ENCODE measurements at regions not wholly inside any gene's neighbourhood (a gene's known extent, or its start where the extent isn't known, plus 50 kb on each side); places are given as distances from the start of the nearest gene placed in this dataset.

DNA sequence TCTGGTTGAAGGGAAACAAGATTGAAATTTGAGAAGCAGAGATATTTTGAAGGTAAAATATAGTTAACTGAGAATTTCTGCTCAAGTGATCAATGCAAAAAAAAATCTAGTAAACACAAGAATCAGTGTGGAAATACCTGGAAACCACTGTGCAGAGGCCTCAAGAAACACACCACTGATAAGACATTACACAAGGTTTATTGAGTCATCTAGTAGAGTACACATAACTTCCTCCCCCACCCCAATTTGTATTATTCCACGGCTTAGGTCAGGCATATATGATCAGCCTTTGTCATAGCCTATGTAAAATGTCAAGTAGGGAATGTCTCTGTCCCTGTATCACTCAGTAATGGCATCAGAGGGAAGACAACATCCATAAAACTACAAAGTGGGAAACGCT, 447.8 kb upstream of the BCHE start:
- TF ChIP-seq, protein P1, sequence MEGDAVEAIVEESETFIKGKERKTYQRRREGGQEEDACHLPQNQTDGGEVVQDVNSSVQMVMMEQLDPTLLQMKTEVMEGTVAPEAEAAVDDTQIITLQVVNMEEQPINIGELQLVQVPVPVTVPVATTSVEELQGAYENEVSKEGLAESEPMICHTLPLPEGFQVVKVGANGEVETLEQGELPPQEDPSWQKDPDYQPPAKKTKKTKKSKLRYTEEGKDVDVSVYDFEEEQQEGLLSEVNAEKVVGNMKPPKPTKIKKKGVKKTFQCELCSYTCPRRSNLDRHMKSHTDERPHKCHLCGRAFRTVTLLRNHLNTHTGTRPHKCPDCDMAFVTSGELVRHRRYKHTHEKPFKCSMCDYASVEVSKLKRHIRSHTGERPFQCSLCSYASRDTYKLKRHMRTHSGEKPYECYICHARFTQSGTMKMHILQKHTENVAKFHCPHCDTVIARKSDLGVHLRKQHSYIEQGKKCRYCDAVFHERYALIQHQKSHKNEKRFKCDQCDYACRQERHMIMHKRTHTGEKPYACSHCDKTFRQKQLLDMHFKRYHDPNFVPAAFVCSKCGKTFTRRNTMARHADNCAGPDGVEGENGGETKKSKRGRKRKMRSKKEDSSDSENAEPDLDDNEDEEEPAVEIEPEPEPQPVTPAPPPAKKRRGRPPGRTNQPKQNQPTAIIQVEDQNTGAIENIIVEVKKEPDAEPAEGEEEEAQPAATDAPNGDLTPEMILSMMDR (IDR thresholded peaks at IDR 0.05; ENCODE audit: insufficient read depth, low read depth, low read length): no peak
- no peak for DNase-seq (ENCODE audit: low read depth)
- H3K4me3 ChIP-seq (ENCODE audit: low read depth, low read length): no peak overlapping the region

DNA sequence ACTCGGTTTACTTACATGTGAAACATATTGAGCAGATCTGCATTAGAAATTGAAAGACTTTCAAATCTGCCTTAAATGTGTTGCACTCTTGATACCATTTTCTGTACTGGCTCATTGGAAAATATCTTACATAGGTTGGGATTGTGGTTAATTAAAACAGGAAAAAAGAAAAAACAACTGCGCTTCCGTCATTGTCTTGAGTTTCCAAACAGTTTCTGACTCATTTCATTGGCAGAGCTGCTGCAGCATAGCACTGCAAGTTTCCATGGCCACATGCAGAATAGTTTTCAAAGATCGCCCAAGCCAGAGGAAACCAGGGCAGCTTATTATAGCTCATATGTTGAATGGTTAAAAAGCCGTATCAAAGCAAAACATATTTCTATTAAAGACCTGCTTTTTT, 446.6 kb upstream of the BCHE start:
- TF ChIP-seq, protein P1 (IDR thresholded peaks at IDR 0.05; ENCODE audit: insufficient read depth, low read depth, low read length): no peak
- no peak overlapping the region for H3K4me3 ChIP-seq (ENCODE audit: low read depth, low read length)
- DNase-seq (ENCODE audit: low read depth): peak; percentile 48

DNA sequence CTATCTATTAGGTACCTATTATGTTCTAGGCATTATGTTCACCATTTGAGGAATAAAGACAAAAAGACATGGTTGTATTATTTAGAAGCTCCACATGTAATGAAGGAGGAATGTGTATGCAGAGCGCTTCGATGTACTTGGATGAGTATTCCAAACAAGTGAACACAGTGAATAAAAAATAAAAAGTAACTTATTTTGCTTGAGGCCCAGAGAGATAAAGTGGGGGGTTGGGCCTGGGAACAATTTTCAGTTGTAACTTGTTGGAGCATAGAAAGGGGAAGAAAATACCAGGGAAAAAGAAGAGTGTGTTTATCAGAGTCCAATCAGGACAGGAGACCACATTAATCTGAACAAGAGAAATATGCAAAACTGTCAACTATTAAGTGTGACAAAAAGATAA, 445.7 kb upstream of the BCHE start:
- no peak for DNase-seq (ENCODE audit: low read depth)
- H3K4me3 ChIP-seq (ENCODE audit: low read depth, low read length): no peak overlapping the region
- TF ChIP-seq, protein P1 (IDR thresholded peaks at IDR 0.05; ENCODE audit: insufficient read depth, low read depth, low read length): no peak

DNA sequence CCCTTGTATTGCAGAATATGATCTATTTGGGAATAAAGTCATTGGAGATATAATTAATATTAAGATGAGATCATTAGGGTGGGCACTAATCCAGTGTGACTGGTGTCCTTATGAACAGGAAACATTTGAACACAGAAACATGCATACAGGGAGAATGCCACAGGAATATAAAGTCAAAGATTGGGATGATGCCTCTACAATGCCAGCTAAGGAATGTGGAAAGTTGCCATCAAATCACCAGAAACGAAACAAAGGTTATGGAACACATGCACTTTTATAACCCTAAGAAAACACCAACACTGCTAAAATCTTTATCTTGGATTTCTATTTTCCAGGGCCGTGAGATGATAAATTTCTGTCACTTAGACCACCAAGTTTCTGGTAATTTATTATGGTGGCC, 442.4 kb upstream of the BCHE start:
- DNase-seq (ENCODE audit: low read depth): no peak
- H3K4me3 ChIP-seq (ENCODE audit: low read depth, low read length): no peak overlapping the region
- TF ChIP-seq, protein P1 (IDR thresholded peaks at IDR 0.05; ENCODE audit: insufficient read depth, low read depth, low read length): no peak

DNA sequence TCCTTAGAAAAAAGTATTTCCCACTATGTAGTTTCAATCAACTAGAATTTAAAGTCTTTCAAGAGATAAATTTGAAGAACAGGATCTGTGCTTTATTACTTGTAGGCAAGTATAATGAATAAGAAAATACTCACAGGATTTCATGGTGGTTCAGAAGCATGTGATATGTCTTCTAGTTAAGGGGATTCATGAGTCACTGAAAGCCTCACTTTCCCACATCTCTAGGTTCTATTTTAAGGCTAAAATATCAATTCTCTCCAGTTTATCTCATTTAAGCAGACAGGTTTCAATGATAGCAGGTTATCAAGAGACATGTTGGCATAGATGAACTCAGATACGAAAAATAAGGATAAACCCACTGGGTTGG, 437.8 kb upstream of the BCHE start:
- TF ChIP-seq, protein P1 (IDR thresholded peaks at IDR 0.05; ENCODE audit: insufficient read depth, low read depth, low read length): no peak
- H3K4me3 ChIP-seq (ENCODE audit: low read depth, low read length): no peak overlapping the region
- no peak for DNase-seq (ENCODE audit: low read depth)

DNA sequence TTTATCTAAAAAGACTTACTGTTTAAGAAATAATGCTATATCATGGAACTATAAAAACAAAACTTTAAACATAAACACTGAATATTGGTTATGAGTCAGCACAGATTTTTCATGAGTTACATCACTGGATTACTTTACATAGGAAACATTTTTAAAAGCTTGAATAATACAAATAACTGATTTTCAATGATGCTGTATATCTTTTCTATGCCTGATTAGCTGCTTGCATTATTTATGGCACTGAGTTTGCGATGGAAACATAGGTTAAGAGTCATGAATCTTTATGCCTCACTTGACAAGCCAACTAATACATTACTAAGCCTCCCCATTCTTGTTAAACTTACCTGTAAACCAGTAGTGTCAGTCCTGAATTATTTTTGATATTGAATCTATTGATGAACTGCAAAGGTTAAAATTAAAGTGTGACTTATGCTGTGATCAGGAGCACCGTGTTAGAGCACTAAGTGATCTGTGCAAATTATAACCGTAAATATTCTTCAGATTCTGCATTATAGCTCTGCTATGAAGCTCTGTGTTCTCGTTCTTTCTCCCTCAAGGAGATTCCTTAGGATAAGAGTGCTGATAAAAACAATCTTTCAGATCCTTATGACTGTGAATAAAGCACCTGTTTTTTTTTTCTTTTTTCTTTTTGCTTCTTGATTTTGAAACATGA, 437.3 kb upstream of the BCHE start:
- DNase-seq (ENCODE audit: low read depth): peak; percentile 14
- no peak overlapping the region for H3K4me3 ChIP-seq (ENCODE audit: low read depth, low read length)
- TF ChIP-seq, protein P1 (IDR thresholded peaks at IDR 0.05; ENCODE audit: insufficient read depth, low read depth, low read length): no peak

DNA sequence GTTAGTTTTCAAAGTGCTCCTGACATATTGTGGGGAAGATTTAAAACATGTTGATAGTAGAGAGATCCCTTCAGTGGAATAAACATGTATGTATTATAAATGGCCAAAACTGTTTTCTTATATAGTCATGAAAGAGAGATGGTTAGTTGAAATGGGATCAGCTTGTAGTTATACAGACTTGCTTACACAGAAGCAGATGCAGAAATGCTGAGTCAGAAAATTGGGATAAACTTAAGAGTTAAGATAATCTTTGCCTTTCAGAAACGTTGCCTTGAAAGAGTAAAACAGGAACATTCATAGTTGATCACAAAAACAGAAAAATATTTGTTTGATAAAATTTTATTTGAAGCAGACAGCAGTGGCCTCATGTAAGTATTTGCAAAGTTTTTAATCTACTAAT, 433.2 kb upstream of the BCHE start:
- no peak overlapping the region for H3K4me3 ChIP-seq (ENCODE audit: low read depth, low read length)
- TF ChIP-seq, protein P1 (IDR thresholded peaks at IDR 0.05; ENCODE audit: insufficient read depth, low read depth, low read length): no peak
- no peak for DNase-seq (ENCODE audit: low read depth)

Measured in fibroblast of villous mesenchyme (primary cell).